ENCODE measurements at regions not wholly inside any gene's neighbourhood (a gene's known extent, or its start where the extent isn't known, plus 50 kb on each side); places are given as distances from the start of the nearest gene placed in this dataset.

DNA sequence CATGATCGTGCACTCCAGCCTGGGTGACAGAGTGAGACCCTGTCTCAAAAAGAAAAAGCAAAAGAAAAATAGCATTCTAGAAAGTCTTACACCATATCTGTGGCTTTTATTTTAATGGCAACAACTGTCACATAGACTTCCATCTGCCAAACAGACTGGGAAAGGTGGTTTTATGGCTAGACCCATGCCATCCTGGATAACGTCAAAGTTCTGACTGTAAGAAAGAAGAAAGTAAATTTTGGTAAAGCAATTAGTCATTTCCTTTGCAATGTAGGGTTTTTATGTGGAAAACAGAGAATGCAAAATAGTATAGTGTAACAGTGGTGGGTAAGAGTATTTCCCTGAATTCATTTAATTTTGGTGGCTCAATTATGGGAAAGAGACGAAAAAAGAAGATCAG is 75.5 kb upstream of the BARX2 start:
- no peak for DNase-seq
- Histone ChIP-seq H3K27ac (no peak overlapping the region), H3K9me3 (ENCODE audit: severe bottlenecking) (no peaks in the 10 kb centered on the region), H3K36me3 (no peaks in the 10 kb centered on the region), H3K27me3 (ENCODE audit: insufficient read depth, low read depth, severe bottlenecking) (no peaks in the 10 kb centered on the region), H3K4me3 (ENCODE audit: low read depth, low read length) (no peak overlapping the region)
- TF ChIP-seq, protein P1, sequence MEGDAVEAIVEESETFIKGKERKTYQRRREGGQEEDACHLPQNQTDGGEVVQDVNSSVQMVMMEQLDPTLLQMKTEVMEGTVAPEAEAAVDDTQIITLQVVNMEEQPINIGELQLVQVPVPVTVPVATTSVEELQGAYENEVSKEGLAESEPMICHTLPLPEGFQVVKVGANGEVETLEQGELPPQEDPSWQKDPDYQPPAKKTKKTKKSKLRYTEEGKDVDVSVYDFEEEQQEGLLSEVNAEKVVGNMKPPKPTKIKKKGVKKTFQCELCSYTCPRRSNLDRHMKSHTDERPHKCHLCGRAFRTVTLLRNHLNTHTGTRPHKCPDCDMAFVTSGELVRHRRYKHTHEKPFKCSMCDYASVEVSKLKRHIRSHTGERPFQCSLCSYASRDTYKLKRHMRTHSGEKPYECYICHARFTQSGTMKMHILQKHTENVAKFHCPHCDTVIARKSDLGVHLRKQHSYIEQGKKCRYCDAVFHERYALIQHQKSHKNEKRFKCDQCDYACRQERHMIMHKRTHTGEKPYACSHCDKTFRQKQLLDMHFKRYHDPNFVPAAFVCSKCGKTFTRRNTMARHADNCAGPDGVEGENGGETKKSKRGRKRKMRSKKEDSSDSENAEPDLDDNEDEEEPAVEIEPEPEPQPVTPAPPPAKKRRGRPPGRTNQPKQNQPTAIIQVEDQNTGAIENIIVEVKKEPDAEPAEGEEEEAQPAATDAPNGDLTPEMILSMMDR (IDR thresholded peaks at IDR 0.05; ENCODE audit: low read depth, low read length), result no peak

DNA sequence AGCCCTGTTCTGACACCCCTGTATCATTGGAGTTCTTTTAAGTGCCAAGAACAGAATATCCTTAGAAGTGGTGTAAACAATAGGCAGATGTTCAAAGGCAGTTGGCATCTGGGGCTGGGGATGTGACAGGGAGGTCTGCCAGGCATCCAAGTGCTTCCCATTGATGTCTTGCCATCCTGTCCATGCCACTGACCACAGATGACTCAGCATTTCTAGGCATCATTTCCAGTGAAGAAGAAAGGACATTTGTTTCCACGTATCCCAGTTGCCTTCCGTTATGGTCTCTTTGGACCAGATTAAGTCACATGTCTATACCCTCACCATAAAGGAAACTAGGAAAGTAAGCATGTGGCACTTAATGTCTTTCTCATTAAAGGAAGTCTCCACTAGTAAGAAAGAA is 76.7 kb upstream of the BARX2 start:
- Histone ChIP-seq H3K36me3 (no peaks in the 10 kb centered on the region), H3K9me3 (ENCODE audit: severe bottlenecking) (no peaks in the 10 kb centered on the region), H3K4me3 (ENCODE audit: low read depth, low read length) (no peak overlapping the region), H3K27me3 (ENCODE audit: insufficient read depth, low read depth, severe bottlenecking) (no peaks in the 10 kb centered on the region), H3K27ac (no peak overlapping the region)
- TF ChIP-seq, protein P1 (IDR thresholded peaks at IDR 0.05; ENCODE audit: low read depth, low read length), result no peak
- no peak for DNase-seq

DNA sequence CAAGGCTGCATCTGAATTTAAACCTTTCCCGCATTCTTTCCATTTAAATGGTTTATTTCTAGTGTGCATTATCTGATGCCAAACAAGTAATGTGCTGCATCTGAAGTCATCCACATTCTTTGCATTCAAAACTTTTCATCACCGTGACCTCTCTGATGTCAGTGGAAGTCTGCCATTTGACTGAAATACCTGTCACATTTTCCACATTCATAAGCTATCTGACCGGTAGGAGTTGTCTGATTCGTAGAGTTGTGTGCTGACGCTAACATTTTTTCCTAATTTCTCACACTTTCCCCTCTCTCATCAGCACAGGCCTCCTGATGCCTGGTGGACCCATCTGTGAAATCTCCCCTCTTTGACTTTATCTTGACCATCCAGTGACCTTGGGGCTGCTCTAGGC is 79.9 kb upstream of the BARX2 start:
- TF ChIP-seq, protein P1 (IDR thresholded peaks at IDR 0.05; ENCODE audit: low read depth, low read length), result no peak
- no peak for DNase-seq
- H3K27me3 ChIP-seq (ENCODE audit: insufficient read depth, low read depth, severe bottlenecking), result no peaks in the 10 kb centered on the region
- H3K36me3 ChIP-seq, result no peaks in the 10 kb centered on the region
- H3K27ac ChIP-seq, result no peak overlapping the region
- no peaks in the 10 kb centered on the region for H3K9me3 ChIP-seq (ENCODE audit: severe bottlenecking)
- no peak overlapping the region for H3K4me3 ChIP-seq (ENCODE audit: low read depth, low read length)

DNA sequence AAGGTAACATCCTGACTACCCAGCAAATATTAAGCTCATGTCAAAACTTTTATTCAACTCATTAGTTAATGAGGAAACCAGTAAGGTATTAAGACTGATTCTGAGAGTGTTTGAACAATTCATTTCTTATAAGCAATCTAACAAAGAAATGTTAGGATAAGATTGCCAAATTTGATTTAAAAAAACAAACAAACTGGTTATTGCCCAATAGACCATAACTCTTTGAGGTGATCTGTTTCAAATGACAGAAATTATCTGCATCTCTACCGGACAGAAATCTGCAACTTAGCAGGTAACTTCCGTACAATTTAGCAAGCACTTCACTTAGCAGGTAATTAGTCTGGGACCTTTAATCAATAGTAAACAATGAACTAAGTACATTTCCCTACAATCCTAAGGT is 82.9 kb upstream of the BARX2 start:
- Histone ChIP-seq H3K36me3 (no peaks in the 10 kb centered on the region), H3K27me3 (ENCODE audit: insufficient read depth, low read depth, severe bottlenecking) (no peaks in the 10 kb centered on the region), H3K27ac (no peak overlapping the region), H3K9me3 (ENCODE audit: severe bottlenecking) (no peaks in the 10 kb centered on the region), H3K4me3 (ENCODE audit: low read depth, low read length) (no peak overlapping the region)
- DNase-seq, result no peak
- TF ChIP-seq, protein P1 (IDR thresholded peaks at IDR 0.05; ENCODE audit: low read depth, low read length), result no peak

DNA sequence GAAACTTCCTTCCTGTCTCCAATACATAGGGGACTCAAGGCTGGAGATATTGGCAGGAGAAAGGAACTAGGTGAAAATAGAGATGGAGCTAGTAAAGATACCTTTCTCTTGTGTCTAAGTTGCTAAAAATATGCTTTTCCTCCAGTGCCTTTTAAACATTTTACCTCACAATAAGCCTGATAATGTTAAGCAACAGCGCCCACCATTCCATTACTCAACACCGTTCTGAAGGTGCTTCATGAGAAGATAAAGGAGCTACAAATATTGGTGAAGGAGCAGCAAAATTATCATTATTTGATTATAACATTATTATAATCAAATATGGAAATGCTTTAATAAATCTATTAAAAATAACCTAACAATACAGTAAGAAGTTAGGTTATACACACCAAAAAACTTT is 83.6 kb upstream of the BARX2 start:
- DNase-seq, result no peak
- TF ChIP-seq, protein P1 (IDR thresholded peaks at IDR 0.05; ENCODE audit: low read depth, low read length), result no peak
- no peak overlapping the region for H3K27ac ChIP-seq
- H3K4me3 ChIP-seq (ENCODE audit: low read depth, low read length), result no peak overlapping the region
- H3K36me3 ChIP-seq, result no peaks in the 10 kb centered on the region
- no peaks in the 10 kb centered on the region for H3K9me3 ChIP-seq (ENCODE audit: severe bottlenecking)
- no peaks in the 10 kb centered on the region for H3K27me3 ChIP-seq (ENCODE audit: insufficient read depth, low read depth, severe bottlenecking)

DNA sequence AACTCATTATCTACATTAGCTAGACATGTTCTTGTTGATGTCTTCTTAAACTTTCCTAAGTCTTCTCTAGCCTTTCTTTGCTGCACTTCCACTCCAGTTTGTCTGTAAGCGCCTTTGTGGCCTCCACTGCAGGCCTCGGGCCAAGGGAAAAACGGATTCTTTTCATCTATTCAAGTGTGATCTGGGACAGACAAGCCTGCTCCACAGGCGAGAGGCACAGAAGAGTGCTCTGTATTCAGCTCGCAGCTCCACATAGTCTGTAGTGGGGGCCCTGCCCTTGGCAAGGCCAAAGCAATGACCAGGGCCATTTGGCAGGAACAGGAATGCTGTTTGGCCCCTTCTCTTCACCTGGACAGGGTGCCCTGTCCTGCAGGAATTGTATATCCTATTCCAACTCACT is 84.1 kb upstream of the BARX2 start:
- no peaks in the 10 kb centered on the region for H3K36me3 ChIP-seq
- no peaks in the 10 kb centered on the region for H3K9me3 ChIP-seq (ENCODE audit: severe bottlenecking)
- no peak overlapping the region for H3K27ac ChIP-seq
- TF ChIP-seq, protein P1 (IDR thresholded peaks at IDR 0.05; ENCODE audit: low read depth, low read length), result no peak
- no peaks in the 10 kb centered on the region for H3K27me3 ChIP-seq (ENCODE audit: insufficient read depth, low read depth, severe bottlenecking)
- no peak overlapping the region for H3K4me3 ChIP-seq (ENCODE audit: low read depth, low read length)
- no peak for DNase-seq

Measured in WERI-Rb-1 (cell line).